SU-DHL-6 (cell line): ENCODE measurements at regions not wholly inside any gene's neighbourhood (a gene's known extent, or its start where the extent isn't known, plus 50 kb on each side); places are given as distances from the start of the nearest gene placed in this dataset.

ENCODE experiments used
- CTCF ChIP-seq: fragments of 200-600 bp; sonication (generic); IDR thresholded peaks from one replicate; pipeline ENCODE4 v1.5.1; 2017; ENCODE audit warnings: antibody characterized with exemption, mild to moderate bottlenecking, low read length, moderate library complexity; ENCODE audit not compliant: insufficient read depth, poor library complexity, severe bottlenecking
- EZH2phosphoT487 ChIP-seq: fragments of 200-600 bp; sonication (generic), shearing (Covaris generic); conservative IDR thresholded peaks from 2 replicates; pipeline ENCODE4 v1.6.1; 2018; ENCODE audit warnings: mild to moderate bottlenecking, antibody characterized with exemption, low read length, moderate library complexity, mixed read lengths

GRCh38 chr19:27859689-27860088 is 1353.3 kb downstream of the UQCRFS1 start:
- TF ChIP-seq CTCF (no peak), EZH2phosphoT487 (no peak)
